ENCODE measurements at regions not wholly inside any gene's neighbourhood (a gene's known extent, or its start where the extent isn't known, plus 50 kb on each side); places are given as distances from the start of the nearest gene placed in this dataset.

DNA sequence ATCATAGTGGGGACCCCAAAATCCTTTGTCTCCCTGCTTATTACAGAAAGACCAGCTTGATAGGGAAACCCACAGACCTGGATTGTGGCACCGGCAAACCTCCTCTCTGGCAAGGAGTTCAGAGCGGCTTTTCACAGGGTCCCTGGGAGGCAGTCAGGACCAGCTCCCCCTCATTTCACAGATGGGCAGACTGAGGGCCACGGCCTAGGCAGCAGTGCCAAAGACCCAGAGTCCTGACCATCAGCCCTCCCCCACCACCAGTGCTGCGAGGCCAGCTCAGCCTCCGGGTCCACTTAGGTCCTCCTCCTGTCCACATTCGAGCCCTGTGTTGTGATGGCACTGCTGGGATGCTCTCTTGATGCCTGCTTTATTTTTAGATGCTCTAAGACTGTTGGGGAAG, 57.2 kb downstream of the CAMK2N1 start:
- TF ChIP-seq POLR2AphosphoS5 (IDR thresholded peaks at IDR 0.05) (no peak), POLR2A (IDR thresholded peaks at IDR 0.05) (no peak)
- TF ChIP-seq, protein P1, sequence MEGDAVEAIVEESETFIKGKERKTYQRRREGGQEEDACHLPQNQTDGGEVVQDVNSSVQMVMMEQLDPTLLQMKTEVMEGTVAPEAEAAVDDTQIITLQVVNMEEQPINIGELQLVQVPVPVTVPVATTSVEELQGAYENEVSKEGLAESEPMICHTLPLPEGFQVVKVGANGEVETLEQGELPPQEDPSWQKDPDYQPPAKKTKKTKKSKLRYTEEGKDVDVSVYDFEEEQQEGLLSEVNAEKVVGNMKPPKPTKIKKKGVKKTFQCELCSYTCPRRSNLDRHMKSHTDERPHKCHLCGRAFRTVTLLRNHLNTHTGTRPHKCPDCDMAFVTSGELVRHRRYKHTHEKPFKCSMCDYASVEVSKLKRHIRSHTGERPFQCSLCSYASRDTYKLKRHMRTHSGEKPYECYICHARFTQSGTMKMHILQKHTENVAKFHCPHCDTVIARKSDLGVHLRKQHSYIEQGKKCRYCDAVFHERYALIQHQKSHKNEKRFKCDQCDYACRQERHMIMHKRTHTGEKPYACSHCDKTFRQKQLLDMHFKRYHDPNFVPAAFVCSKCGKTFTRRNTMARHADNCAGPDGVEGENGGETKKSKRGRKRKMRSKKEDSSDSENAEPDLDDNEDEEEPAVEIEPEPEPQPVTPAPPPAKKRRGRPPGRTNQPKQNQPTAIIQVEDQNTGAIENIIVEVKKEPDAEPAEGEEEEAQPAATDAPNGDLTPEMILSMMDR (IDR thresholded peaks at IDR 0.05), result no peak
